ENCODE measurements at regions not wholly inside any gene's neighbourhood (a gene's known extent, or its start where the extent isn't known, plus 50 kb on each side); places are given as distances from the start of the nearest gene placed in this dataset.

DNA sequence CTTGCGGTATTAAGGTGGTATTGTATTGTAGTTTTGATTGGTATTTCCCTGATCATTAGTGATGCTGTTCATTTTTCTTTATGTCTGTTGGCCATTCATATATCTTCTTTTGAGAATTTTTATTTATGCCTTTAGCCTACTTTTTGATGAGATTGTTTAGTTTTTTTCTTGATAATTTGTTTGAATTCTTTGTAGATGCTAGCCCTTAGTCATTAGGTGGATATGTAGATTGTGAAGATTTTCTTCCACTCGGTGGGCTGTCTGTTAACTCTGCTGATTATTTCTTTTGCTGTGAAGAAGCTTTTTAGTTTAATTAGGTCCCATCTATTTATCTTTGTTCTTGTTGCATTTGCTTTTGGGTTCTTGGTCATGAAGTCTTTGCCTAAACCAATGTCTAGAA lies 115.4 kb downstream of the VPREB1 start (continued):
- TF ChIP-seq, protein P1, sequence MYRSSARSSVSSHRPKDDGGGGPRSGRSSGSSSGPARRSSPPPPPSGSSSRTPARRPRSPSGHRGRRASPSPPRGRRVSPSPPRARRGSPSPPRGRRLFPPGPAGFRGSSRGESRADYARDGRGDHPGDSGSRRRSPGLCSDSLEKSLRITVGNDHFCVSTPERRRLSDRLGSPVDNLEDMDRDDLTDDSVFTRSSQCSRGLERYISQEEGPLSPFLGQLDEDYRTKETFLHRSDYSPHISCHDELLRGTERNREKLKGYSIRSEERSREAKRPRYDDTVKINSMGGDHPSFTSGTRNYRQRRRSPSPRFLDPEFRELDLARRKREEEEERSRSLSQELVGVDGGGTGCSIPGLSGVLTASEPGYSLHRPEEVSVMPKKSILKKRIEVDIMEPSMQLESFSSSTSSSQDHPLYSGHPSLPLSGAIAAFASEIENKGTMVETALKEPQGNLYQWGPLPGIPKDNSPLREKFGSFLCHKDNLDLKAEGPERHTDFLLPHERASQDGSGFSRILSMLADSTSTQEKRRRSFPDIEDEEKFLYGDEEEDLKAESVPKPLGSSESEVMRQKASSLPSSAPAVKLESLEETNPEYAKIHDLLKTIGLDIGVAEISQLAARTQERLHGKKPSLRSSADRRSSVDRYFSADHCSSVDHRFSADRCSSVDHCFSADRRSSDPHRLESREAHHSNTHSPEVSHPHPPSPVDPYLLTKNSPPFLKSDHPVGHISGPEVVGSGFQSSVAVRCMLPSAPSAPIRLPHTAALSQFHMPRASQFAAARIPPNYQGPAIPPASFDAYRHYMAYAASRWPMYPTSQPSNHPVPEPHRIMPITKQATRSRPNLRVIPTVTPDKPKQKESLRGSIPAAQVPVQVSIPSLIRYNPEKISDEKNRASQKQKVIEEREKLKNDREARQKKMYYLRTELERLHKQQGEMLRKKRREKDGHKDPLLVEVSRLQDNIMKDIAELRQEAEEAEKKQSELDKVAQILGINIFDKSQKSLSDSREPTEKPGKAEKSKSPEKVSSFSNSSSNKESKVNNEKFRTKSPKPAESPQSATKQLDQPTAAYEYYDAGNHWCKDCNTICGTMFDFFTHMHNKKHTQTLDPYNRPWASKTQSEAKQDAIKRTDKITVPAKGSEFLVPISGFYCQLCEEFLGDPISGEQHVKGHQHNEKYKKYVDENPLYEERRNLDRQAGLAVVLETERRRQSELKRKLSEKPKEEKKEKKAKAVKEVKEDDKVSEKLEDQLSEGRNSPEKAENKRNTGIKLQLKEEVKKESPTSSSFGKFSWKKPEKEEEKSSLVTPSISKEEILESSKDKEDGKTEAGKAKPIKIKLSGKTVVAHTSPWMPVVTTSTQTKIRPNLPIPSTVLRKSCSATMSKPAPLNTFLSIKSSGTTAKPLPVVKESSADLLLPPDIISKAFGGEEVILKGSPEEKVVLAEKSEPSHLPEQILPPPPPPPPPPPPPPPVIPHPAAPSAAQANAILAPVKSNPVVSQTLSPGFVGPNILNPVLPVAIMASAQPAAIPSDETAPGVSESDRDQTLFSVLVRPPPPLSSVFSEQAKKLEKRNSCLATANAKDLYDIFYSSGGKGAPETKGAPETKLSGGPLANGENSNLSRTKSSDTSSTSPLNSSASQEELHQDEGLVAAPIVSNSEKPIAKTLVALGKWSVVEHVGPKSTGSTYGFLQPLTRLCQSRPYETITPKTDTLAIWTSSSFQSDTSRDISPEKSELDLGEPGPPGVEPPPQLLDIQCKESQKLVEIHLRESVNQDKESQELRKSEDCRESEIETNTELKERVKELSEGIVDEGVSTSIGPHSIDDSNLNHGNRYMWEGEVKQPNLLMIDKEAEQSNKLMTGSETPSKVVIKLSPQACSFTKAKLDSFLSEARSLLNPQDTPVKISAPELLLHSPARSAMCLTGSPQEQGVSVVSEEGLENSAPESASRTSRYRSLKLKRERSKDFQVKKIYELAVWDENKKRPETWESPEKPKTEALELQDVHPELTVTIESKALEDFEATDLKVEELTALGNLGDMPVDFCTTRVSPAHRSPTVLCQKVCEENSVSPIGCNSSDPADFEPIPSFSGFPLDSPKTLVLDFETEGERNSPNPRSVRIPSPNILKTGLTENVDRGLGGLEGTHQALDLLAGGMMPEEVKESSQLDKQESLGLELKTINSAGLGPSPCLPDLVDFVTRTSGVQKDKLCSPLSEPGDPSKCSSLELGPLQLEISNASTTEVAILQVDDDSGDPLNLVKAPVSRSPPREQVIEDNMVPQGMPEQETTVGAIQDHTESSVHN (CRISPR knock-in tag; IDR thresholded peaks at IDR 0.05): no peak
- TF ChIP-seq, protein P2, sequence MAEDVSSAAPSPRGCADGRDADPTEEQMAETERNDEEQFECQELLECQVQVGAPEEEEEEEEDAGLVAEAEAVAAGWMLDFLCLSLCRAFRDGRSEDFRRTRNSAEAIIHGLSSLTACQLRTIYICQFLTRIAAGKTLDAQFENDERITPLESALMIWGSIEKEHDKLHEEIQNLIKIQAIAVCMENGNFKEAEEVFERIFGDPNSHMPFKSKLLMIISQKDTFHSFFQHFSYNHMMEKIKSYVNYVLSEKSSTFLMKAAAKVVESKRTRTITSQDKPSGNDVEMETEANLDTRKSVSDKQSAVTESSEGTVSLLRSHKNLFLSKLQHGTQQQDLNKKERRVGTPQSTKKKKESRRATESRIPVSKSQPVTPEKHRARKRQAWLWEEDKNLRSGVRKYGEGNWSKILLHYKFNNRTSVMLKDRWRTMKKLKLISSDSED (CRISPR knock-in tag; IDR thresholded peaks at IDR 0.05): no peak

DNA sequence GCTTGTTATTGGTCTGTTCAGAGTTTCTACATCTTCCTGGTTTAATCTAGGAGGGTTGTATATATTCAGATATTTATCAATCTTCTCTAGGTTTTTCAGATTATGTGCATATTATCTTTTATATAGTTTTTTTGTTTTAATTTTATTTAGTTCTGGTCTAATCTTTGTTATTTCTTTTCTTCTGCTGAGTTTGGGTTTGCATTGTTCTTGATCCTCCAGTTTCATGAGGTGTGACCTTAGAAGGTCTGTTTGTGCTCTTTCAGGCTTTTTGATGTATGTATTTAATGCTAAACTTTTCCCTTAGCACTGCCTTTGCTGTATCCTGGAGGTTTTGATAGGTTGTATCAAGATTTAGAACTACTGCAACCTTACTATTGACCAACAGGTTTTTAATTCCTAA lies 117.7 kb downstream of the VPREB1 start:
- intact Hi-C loops (cut with micrococcal nuclease; ENCODE audit: unreplicated experiment): no loop called here
- H3K4me3 ChIP-seq (replicated peaks in 1 of 3; ENCODE audit: insufficient read depth in 1 of 3, low read depth in 2 of 3, low read length in 3 of 3): no peak overlapping the region
- H3K79me2 ChIP-seq (ENCODE audit: insufficient read depth, low read length): no peaks in the 10 kb centered on the region
- H4K20me1 ChIP-seq (ENCODE audit: insufficient read depth, low read length): no peaks in the 10 kb centered on the region
- BruUV-seq (replicated peaks): no TSS peak
- in situ Hi-C loops (cut with HindIII; ENCODE audit: extremely low pct_ligation_motif_present, low pct_unique_long_range_greater_than_20kb): no loop called here
- H3K9me3 ChIP-seq (ENCODE audit: low read length): no peaks in the 10 kb centered on the region
- H2AFZ ChIP-seq (ENCODE audit: low read length): no peak overlapping the region
- DNase-seq (ENCODE audit: low spot score) (no peak), FAIRE-seq (no peak), ATAC-seq (no peak)
- no peak overlapping the region for H3K4me2 ChIP-seq (ENCODE audit: low read depth, low read length)
- H3K36me3 ChIP-seq (replicated peaks in 1 of 2; ENCODE audit: control insufficient read depth in 1 of 2, insufficient read depth in 2 of 2, low read length in 2 of 2): no peaks in the 10 kb centered on the region
- H3K27me3 ChIP-seq (ENCODE audit: control insufficient read depth in 1 of 2, insufficient read depth in 2 of 2, low read length in 2 of 2): peaks cover 0 to 4% of the 10 kb centered on the region in 2 experiments; a peak in 2 of 5 replicates
- ChIA-PET POLR2A (no interaction called here), CTCF (ENCODE audit: low intra/inter-chr PET ratio, low total read pairs) (no interaction called here)
- no peaks in the 10 kb centered on the region for H3K4me1 ChIP-seq (ENCODE audit: insufficient read depth, low read length)
- TF ChIP-seq ZSCAN31 (CRISPR knock-in tag; IDR thresholded peaks at IDR 0.05; ENCODE audit: low read depth) (no peak), GATAD2A (CRISPR knock-in tag; IDR thresholded peaks at IDR 0.05) (no peak), HOXA9 (CRISPR knock-in tag; IDR thresholded peaks at IDR 0.05; ENCODE audit: borderline replicate concordance) (no peak)
- TF ChIP-seq, protein P3, sequence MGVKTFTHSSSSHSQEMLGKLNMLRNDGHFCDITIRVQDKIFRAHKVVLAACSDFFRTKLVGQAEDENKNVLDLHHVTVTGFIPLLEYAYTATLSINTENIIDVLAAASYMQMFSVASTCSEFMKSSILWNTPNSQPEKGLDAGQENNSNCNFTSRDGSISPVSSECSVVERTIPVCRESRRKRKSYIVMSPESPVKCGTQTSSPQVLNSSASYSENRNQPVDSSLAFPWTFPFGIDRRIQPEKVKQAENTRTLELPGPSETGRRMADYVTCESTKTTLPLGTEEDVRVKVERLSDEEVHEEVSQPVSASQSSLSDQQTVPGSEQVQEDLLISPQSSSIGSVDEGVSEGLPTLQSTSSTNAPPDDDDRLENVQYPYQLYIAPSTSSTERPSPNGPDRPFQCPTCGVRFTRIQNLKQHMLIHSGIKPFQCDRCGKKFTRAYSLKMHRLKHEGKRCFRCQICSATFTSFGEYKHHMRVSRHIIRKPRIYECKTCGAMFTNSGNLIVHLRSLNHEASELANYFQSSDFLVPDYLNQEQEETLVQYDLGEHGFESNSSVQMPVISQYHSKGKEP (CRISPR knock-in tag; IDR thresholded peaks at IDR 0.05): no peak
- H3K27ac ChIP-seq (ENCODE audit: extremely low read length, insufficient read depth, low read length): no peak overlapping the region
- no peak overlapping the region for H3K9ac ChIP-seq (ENCODE audit: insufficient read depth, low read depth, low read length)

All from HepG2 (cell line).